WTC11 (cell line): ENCODE measurements at regions not wholly inside any gene's neighbourhood (a gene's known extent, or its start where the extent isn't known, plus 50 kb on each side); places are given as distances from the start of the nearest gene placed in this dataset.

Source experiments
- ATAC-seq: fragments of 200-7000 bp; cut with Tn5 transposase; 2 replicates; pipeline ENCODE4 v1.10.0; 2021; ENCODE audit warnings: mild to moderate bottlenecking, moderate library complexity
- CTCF ChIA-PET: fragments of 300-600 bp; sonication (Branson Sonifier 250); formaldehyde crosslinking; loops from one replicate; lab custom pipeline; 2021; ENCODE audit warnings: antibody characterized with exemption; lab: Charles Lee
- POLR2A ChIA-PET: fragments of 350-600 bp; sonication (Branson Sonifier 250); formaldehyde crosslinking; loops from one replicate; lab custom pipeline; 2021; ENCODE audit warnings: antibody characterized with exemption; lab: Charles Lee
- DNase-seq: peaks from one replicate; pipeline ENCODE4 v3.0.0; 2021; ENCODE audit warnings: low spot score
- H3K27ac Mint-ChIP-seq: 2 replicates; pipeline ENCODE4 v1.8.0; 2021; ENCODE audit warnings: mixed read lengths
- H3K27me3 Mint-ChIP-seq: 2 replicates; pipeline ENCODE4 v1.8.0; 2021; ENCODE audit warnings: low read depth, mild to moderate bottlenecking, moderate library complexity, mixed read lengths
- H3K36me3 Mint-ChIP-seq: 2 replicates; pipeline ENCODE4 v1.8.0; 2021; ENCODE audit warnings: mixed read lengths
- H3K4me1 Mint-ChIP-seq: 2 replicates; pipeline ENCODE4 v1.8.0; 2022; ENCODE audit warnings: mixed read lengths
- H3K4me3 Mint-ChIP-seq: 2 replicates; pipeline ENCODE4 v1.8.0; 2021; ENCODE audit warnings: mild to moderate bottlenecking, moderate library complexity, mixed read lengths
- H3K9me3 Mint-ChIP-seq: 2 replicates; pipeline ENCODE4 v1.8.0; 2021; ENCODE audit warnings: mixed read lengths
- CREM ChIP-seq: sonication (generic); formaldehyde crosslinking; IDR thresholded peaks from 2 replicates; pipeline ENCODE4 v1.8.1; 2022; ENCODE audit warnings: mild to moderate bottlenecking, missing genetic modification reagents, moderate library complexity
- E2F5 ChIP-seq: sonication (generic); formaldehyde crosslinking; IDR thresholded peaks from 2 replicates; pipeline ENCODE4 v1.8.1; 2022; ENCODE audit warnings: mild to moderate bottlenecking, moderate library complexity, missing genetic modification reagents
- EMX1 ChIP-seq: fragments of 250-450 bp; sonication (Bioruptor Pico); IDR thresholded peaks from 2 replicates; pipeline ENCODE4 v1.8.0; 2021; ENCODE audit warnings: mild to moderate bottlenecking
- ESRRA ChIP-seq: sonication (generic); formaldehyde crosslinking; IDR thresholded peaks from 2 replicates; pipeline ENCODE4 v1.8.1; 2022; ENCODE audit warnings: mild to moderate bottlenecking, missing genetic modification reagents, borderline replicate concordance
- FOXK1 ChIP-seq: sonication (generic); formaldehyde crosslinking; IDR thresholded peaks from 2 replicates; pipeline ENCODE4 v1.8.0; 2022; ENCODE audit warnings: mild to moderate bottlenecking, moderate library complexity, missing genetic modification reagents
- FOXP1 ChIP-seq: sonication (generic); formaldehyde crosslinking; IDR thresholded peaks from 2 replicates; pipeline ENCODE4 v1.8.0; 2022; ENCODE audit warnings: missing genetic modification reagents, mild to moderate bottlenecking, moderate library complexity, borderline replicate concordance
- GABPB1 ChIP-seq: sonication (generic); formaldehyde crosslinking; IDR thresholded peaks from 2 replicates; pipeline ENCODE4 v1.8.1; 2023; ENCODE audit warnings: mild to moderate bottlenecking, missing genetic modification reagents
- HMGA2 ChIP-seq: fragments of 250-450 bp; sonication (Bioruptor Pico); IDR thresholded peaks from 2 replicates; pipeline ENCODE4 v1.4.0; 2021; ENCODE audit warnings: mild to moderate bottlenecking, moderate library complexity
- IRF1 ChIP-seq: sonication (generic); formaldehyde crosslinking; IDR thresholded peaks from 2 replicates; pipeline ENCODE4 v1.8.0; 2023; ENCODE audit warnings: missing genetic modification reagents
- JAZF1 ChIP-seq: fragments of 250-450 bp; sonication (Bioruptor Pico); IDR thresholded peaks from 2 replicates; pipeline ENCODE4 v1.9.0; 2021; ENCODE audit warnings: moderate library complexity, mild to moderate bottlenecking, inconsistent platforms
- KAT7 ChIP-seq: sonication (generic); formaldehyde crosslinking; IDR thresholded peaks from 2 replicates; pipeline ENCODE4 v1.8.1; 2023; ENCODE audit warnings: missing genetic modification reagents, mild to moderate bottlenecking, borderline replicate concordance
- NFATC4 ChIP-seq: fragments of 250-450 bp; sonication (Bioruptor Pico); IDR thresholded peaks from 2 replicates; pipeline ENCODE4 v1.9.0; 2021; ENCODE audit warnings: mild to moderate bottlenecking
- NFE2L1 ChIP-seq: sonication (generic); formaldehyde crosslinking; IDR thresholded peaks from 2 replicates; pipeline ENCODE4 v1.8.1; 2023; ENCODE audit warnings: missing genetic modification reagents
- NFYB ChIP-seq: sonication (generic); formaldehyde crosslinking; conservative IDR thresholded peaks from 2 replicates; pipeline ENCODE4 v1.8.0; 2022; ENCODE audit warnings: low read depth, missing genetic modification reagents
- NR1H2 ChIP-seq: sonication (generic); formaldehyde crosslinking; IDR thresholded peaks from 2 replicates; pipeline ENCODE4 v1.9.0; 2021; ENCODE audit warnings: mild to moderate bottlenecking, moderate library complexity, missing genetic modification reagents
- NR2C2 ChIP-seq: sonication (generic); formaldehyde crosslinking; IDR thresholded peaks from 2 replicates; pipeline ENCODE4 v1.8.0; 2022; ENCODE audit warnings: mild to moderate bottlenecking, missing genetic modification reagents
- SMAD3 ChIP-seq: sonication (generic); formaldehyde crosslinking; IDR thresholded peaks from 2 replicates; pipeline ENCODE4 v1.8.0; 2022; ENCODE audit warnings: missing genetic modification reagents, mild to moderate bottlenecking, borderline replicate concordance
- SMAD4 ChIP-seq: sonication (generic); formaldehyde crosslinking; IDR thresholded peaks from 2 replicates; pipeline ENCODE4 v1.8.0; 2022; ENCODE audit warnings: mild to moderate bottlenecking, missing genetic modification reagents
- SOX15 ChIP-seq: fragments of 250-450 bp; sonication (Bioruptor Pico); IDR thresholded peaks from 2 replicates; pipeline ENCODE4 v1.9.0; 2021; ENCODE audit warnings: mild to moderate bottlenecking
- TEAD1 ChIP-seq: sonication (generic); formaldehyde crosslinking; IDR thresholded peaks from 2 replicates; pipeline ENCODE4 v1.8.0; 2022; ENCODE audit warnings: mild to moderate bottlenecking, missing genetic modification reagents
- ZBTB21 ChIP-seq: sonication (generic); formaldehyde crosslinking; IDR thresholded peaks from 2 replicates; pipeline ENCODE4 v1.8.1; 2023; ENCODE audit warnings: mild to moderate bottlenecking, missing genetic modification reagents, borderline replicate concordance
- ZNF121 ChIP-seq: sonication (generic); formaldehyde crosslinking; IDR thresholded peaks from 2 replicates; pipeline ENCODE4 v1.8.0; 2023; ENCODE audit warnings: missing genetic modification reagents
- ZNF138 ChIP-seq: sonication (generic); formaldehyde crosslinking; conservative IDR thresholded peaks from 2 replicates; pipeline ENCODE4 v1.8.1; 2022; ENCODE audit warnings: mild to moderate bottlenecking, moderate library complexity, missing genetic modification reagents
- ZNF416 ChIP-seq: fragments of 250-450 bp; sonication (Bioruptor Pico); IDR thresholded peaks from 2 replicates; pipeline ENCODE4 v1.9.0; 2021; ENCODE audit warnings: mild to moderate bottlenecking, inconsistent platforms
- ZNF423 ChIP-seq: fragments of 250-450 bp; sonication (Bioruptor Pico); IDR thresholded peaks from 2 replicates; pipeline ENCODE4 v2.1.2; 2022; ENCODE audit warnings: mild to moderate bottlenecking, moderate library complexity
- ZNF425 ChIP-seq: fragments of 250-450 bp; sonication (Bioruptor Pico); conservative IDR thresholded peaks from 2 replicates; pipeline ENCODE4 v1.9.0; 2021; ENCODE audit warnings: mild to moderate bottlenecking
- ZNF671 ChIP-seq: fragments of 250-450 bp; sonication (Bioruptor Pico); IDR thresholded peaks from 2 replicates; pipeline ENCODE4 v1.8.0; 2021; ENCODE audit warnings: mild to moderate bottlenecking
- ZSCAN18 ChIP-seq: fragments of 250-450 bp; sonication (Bioruptor Pico); IDR thresholded peaks from 2 replicates; pipeline ENCODE4 v2.1.2; 2022; ENCODE audit warnings: mild to moderate bottlenecking, moderate library complexity
- TF ChIP-seq, protein P1 (sequence below): sonication (generic); formaldehyde crosslinking; IDR thresholded peaks from 2 replicates; pipeline ENCODE4 v1.8.0; 2022; ENCODE audit warnings: mild to moderate bottlenecking, missing genetic modification reagents
- TF ChIP-seq, protein P2 (sequence below): sonication (generic); formaldehyde crosslinking; IDR thresholded peaks from 2 replicates; pipeline ENCODE4 v1.8.0; 2022; ENCODE audit warnings: mild to moderate bottlenecking, missing genetic modification reagents

DNA sequence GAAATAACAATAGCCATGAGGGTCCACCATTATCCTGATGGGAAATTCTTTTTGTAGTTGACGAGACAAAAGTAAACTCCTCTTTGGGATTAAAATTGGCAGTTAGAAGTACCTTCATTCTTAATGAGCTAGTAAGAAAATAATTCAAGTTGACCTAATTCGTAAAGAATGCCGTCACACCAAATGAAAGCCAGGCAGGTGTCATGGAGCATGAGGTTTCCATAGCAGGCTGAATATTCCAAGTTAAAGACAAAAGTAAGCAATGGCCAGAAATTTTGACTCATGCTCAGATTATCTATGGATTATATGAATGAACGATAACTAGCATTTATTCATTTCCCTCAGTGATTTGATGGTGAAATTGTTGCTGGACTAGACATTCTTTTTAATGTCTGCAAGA lies 192.2 kb upstream of the FAT1 start:
- ATAC-seq (no peak), DNase-seq (no peak)
- Mint-ChIP-seq H3K27me3 (no peaks in the 10 kb centered on the region), H3K4me3 (no peak overlapping the region), H3K9me3 (no peaks in the 10 kb centered on the region), H3K27ac (no peak overlapping the region), H3K36me3 (no peaks in the 10 kb centered on the region), H3K4me1 (peaks cover 32% of the 10 kb centered on the region)
- ChIA-PET POLR2A (no interaction called here), CTCF (no interaction called here)
- TF ChIP-seq GABPB1 (no peak), NFYB (CRISPR knock-in tag) (no peak), SOX15 (CRISPR knock-in tag) (no peak), NR2C2 (CRISPR knock-in tag) (no peak), ZNF671 (CRISPR knock-in tag) (no peak), IRF1 (CRISPR knock-in tag) (no peak), ESRRA (CRISPR knock-in tag) (no peak), JAZF1 (CRISPR knock-in tag) (no peak), ZNF138 (CRISPR knock-in tag) (no peak), E2F5 (no peak), SMAD4 (CRISPR knock-in tag) (no peak), NFE2L1 (CRISPR knock-in tag) (no peak), ZNF423 (CRISPR knock-in tag) (no peak), TEAD1 (CRISPR knock-in tag) (no peak), CREM (CRISPR knock-in tag) (no peak)
- TF ChIP-seq, protein P1, sequence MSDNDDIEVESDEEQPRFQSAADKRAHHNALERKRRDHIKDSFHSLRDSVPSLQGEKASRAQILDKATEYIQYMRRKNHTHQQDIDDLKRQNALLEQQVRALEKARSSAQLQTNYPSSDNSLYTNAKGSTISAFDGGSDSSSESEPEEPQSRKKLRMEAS (CRISPR knock-in tag) = no peak
- TF ChIP-seq, protein P2, sequence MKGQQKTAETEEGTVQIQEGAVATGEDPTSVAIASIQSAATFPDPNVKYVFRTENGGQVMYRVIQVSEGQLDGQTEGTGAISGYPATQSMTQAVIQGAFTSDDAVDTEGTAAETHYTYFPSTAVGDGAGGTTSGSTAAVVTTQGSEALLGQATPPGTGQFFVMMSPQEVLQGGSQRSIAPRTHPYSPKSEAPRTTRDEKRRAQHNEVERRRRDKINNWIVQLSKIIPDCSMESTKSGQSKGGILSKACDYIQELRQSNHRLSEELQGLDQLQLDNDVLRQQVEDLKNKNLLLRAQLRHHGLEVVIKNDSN = no peak

GRCh38 chr4:186917136-186917535 lies 193.5 kb upstream of the FAT1 start:
- Mint-ChIP-seq H3K27ac (no peak overlapping the region), H3K9me3 (no peaks in the 10 kb centered on the region), H3K27me3 (no peaks in the 10 kb centered on the region), H3K4me1 (peaks cover 32% of the 10 kb centered on the region), H3K36me3 (no peaks in the 10 kb centered on the region), H3K4me3 (no peak overlapping the region)
- POLR2A ChIA-PET = no interaction called here
- TF ChIP-seq FOXP1 (CRISPR knock-in tag) (no peak), ZNF121 (CRISPR knock-in tag) (no peak), FOXK1 (no peak), ZNF425 (no peak), NR1H2 (no peak), EMX1 (CRISPR knock-in tag) (no peak), HMGA2 (CRISPR knock-in tag) (no peak), NFATC4 (CRISPR knock-in tag) (no peak), KAT7 (CRISPR knock-in tag) (no peak), ZSCAN18 (no peak), ZNF416 (CRISPR knock-in tag) (no peak), ZBTB21 (CRISPR knock-in tag) (no peak), SMAD3 (CRISPR knock-in tag) (no peak)
- no peak for ATAC-seq
- no peak for DNase-seq
- CTCF ChIA-PET = no interaction called here
